CD14-positive monocyte (primary cell): ENCODE measurements at regions not wholly inside any gene's neighbourhood (a gene's known extent, or its start where the extent isn't known, plus 50 kb on each side); places are given as distances from the start of the nearest gene placed in this dataset.

Experiments
- DNase-seq, 3 donors: peaks; one replicate each; pipeline ENCODE4 v3.0.0-alpha.2; 2011 to 2022
- H2AFZ ChIP-seq: 2 replicates; pipeline ENCODE4 v1.6.0; 2012; ENCODE audit warnings: mild to moderate bottlenecking, low read depth, low read length, inconsistent platforms; ENCODE audit not compliant: insufficient read depth, poor library complexity, severe bottlenecking
- H3K27ac ChIP-seq, 2 donors: 1 replicate in 1 of 2; 2 replicates in 1 of 2; pipeline ENCODE4 v1.5.1; 2012 to 2013; ENCODE audit warnings: low read length in 2 of 2, control low read depth in 1 of 2, inconsistent platforms in 1 of 2, low read depth in 1 of 2, mild to moderate bottlenecking in 1 of 2
- H3K27me3 ChIP-seq, 2 donors: one replicate each; pipeline versions ENCODE4 v1.6.0 to v1.6.1; 2011 to 2013; ENCODE audit warnings: low read length in 2 of 2; ENCODE audit not compliant: control insufficient read depth in 2 of 2, insufficient read depth in 2 of 2
- H3K36me3 ChIP-seq, 2 donors: replicated peaks in 1 of 2; 1 replicate in 1 of 2; 2 replicates in 1 of 2; pipeline versions ENCODE4 v1.5.1 to v1.6.1; 2012 to 2013; ENCODE audit warnings: low read length in 2 of 2, control low read depth in 1 of 2, inconsistent platforms in 1 of 2, mild to moderate bottlenecking in 1 of 2; ENCODE audit not compliant: insufficient read depth in 2 of 2, control insufficient read depth in 1 of 2
- H3K4me1 ChIP-seq, 2 donors: 1 replicate in 1 of 2; 2 replicates in 1 of 2; pipeline versions ENCODE4 v1.5.1 to v1.6.1; 2012 to 2013; ENCODE audit warnings: low read length in 2 of 2, control low read depth in 1 of 2, inconsistent platforms in 1 of 2, mild to moderate bottlenecking in 1 of 2, moderate library complexity in 1 of 2; ENCODE audit not compliant: insufficient read depth in 2 of 2, control insufficient read depth in 1 of 2
- H3K4me2 ChIP-seq: replicated peaks from 2 replicates; pipeline ENCODE3; 2012; ENCODE audit warnings: low read length, moderate library complexity, mild to moderate bottlenecking; ENCODE audit not compliant: poor library complexity, severe bottlenecking; ENCODE audit errors: extremely low read depth
- H3K4me3 ChIP-seq, 3 experiments: fragments of 200-600 bp in 1 of 3; sonication (generic) in 1 of 3; replicated peaks in 1 of 3; 1 replicate in 2 of 3; 2 replicates in 1 of 3; pipeline ENCODE4 v1.5.1; 2011 to 2013; ENCODE audit warnings: low read length in 3 of 3, mild to moderate bottlenecking in 3 of 3, control low read depth in 2 of 3, low read depth in 2 of 3, inconsistent platforms in 1 of 3, moderate library complexity in 1 of 3
- H3K79me2 ChIP-seq: 2 replicates; pipeline ENCODE4 v1.6.0; 2012; ENCODE audit warnings: mild to moderate bottlenecking, control low read depth, inconsistent platforms, low read length, moderate library complexity; ENCODE audit not compliant: insufficient read depth
- H3K9ac ChIP-seq: 2 replicates; pipeline ENCODE4 v1.6.0; 2017; ENCODE audit warnings: low read length, mild to moderate bottlenecking; ENCODE audit not compliant: insufficient read depth, poor library complexity, severe bottlenecking
- H3K9me3 ChIP-seq, 2 donors: replicated peaks in 1 of 2; 1 replicate in 1 of 2; 2 replicates in 1 of 2; pipeline versions ENCODE4 v1.5.1 to v1.6.1; 2012 to 2013; ENCODE audit warnings: low read length in 2 of 2, control low read depth in 1 of 2; ENCODE audit not compliant: control insufficient read depth in 1 of 2, insufficient read depth in 1 of 2
- H4K20me1 ChIP-seq: 2 replicates; pipeline ENCODE4 v1.6.0; 2012; ENCODE audit warnings: mild to moderate bottlenecking, low read length, control low read depth, moderate library complexity; ENCODE audit not compliant: insufficient read depth
- H3K27ac Mint-ChIP-seq, 7 donors: one replicate each; pipeline ENCODE4 v1.8.0; 2020; ENCODE audit warnings: mild to moderate bottlenecking in 7 of 7, mixed read lengths in 7 of 7, moderate library complexity in 6 of 7, inconsistent platforms in 2 of 7
- H3K27me3 Mint-ChIP-seq, 3 donors: one replicate each; pipeline ENCODE4 v1.8.0; 2021 to 2022; ENCODE audit warnings: low read depth in 3 of 3, mild to moderate bottlenecking in 3 of 3, mixed read lengths in 3 of 3, moderate library complexity in 3 of 3, inconsistent platforms in 1 of 3
- H3K36me3 Mint-ChIP-seq, 2 donors: one replicate each; pipeline ENCODE4 v1.8.0; 2020; ENCODE audit warnings: mixed read lengths in 2 of 2, inconsistent platforms in 1 of 2, mild to moderate bottlenecking in 1 of 2
- H3K4me1 Mint-ChIP-seq: one replicate; pipeline ENCODE4 v1.8.0; 2020; ENCODE audit warnings: mild to moderate bottlenecking, mixed read lengths
- H3K4me3 Mint-ChIP-seq, 2 donors: one replicate each; pipeline ENCODE4 v1.8.0; 2020; ENCODE audit warnings: mild to moderate bottlenecking in 2 of 2, mixed read lengths in 2 of 2, moderate library complexity in 1 of 2
- H3K9me3 Mint-ChIP-seq, 7 donors: one replicate each; pipeline ENCODE4 v1.8.0; 2020 to 2022; ENCODE audit warnings: mixed read lengths in 7 of 7, mild to moderate bottlenecking in 6 of 7, moderate library complexity in 6 of 7, inconsistent platforms in 2 of 7
- WGBS: methylation state at CpG from one replicate; pipeline ENCODE4 v1.1.5; 2013; ENCODE audit warnings: missing lambda C conversion rate; ENCODE audit not compliant: insufficient coverage; 5-methylcytosine and 5-hydroxymethylcytosine counted together
- intact Hi-C, 2 donors: fragments of 100-400 bp; cut with micrococcal nuclease; formaldehyde crosslinking; loops; one replicate each; pipeline versions ENCODE4 v1.15.0 to v1.15.1; 2023
- TF ChIP-seq, protein P1 (sequence below): fragments of 200-600 bp; IDR thresholded peaks from one replicate; pipeline ENCODE4 v1.8.0; 2022; ENCODE audit warnings: antibody characterized with exemption, mild to moderate bottlenecking

DNA sequence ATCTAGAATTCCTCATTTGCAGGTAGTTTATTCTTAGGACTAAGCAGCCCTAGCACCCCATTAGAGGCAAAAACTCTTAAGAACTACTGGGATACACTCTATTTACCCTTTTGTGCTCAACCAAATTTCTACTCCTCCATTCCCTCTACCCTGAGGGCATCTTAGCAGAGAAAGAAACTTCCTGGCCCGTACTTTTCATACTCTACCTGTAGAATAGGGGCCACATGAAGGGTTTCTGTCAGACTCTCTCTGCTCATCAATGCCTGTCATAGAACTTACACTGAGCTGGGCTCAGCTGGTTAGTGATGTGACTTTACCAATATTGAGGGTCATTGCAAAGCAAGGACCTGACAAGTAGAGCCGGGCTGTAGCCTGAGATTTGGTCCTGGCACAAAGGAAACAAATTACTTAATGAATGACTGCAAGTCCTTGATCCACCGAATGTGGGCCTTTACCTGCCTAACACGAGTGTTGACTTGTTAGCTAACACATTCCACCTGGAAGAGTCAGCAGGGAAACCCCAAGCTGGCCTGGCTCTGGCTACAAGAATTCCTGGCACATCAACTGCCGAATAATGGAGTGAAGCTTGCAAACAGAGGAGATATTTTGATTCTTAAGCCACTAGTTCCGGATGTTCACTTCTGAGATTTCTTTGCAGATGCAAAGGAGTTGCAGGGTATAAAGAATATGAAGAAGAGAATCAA lies 280.5 kb upstream of the JAG1 start:
- H3K4me3 ChIP-seq: no peak overlapping the region
- 98% methylated on average over 4 of the region's 6 CpGs for WGBS
- H3K4me3 Mint-ChIP-seq: no peak overlapping the region
- H3K27me3 ChIP-seq: no peaks in the 10 kb centered on the region
- H3K79me2 ChIP-seq: no peaks in the 10 kb centered on the region
- H3K27ac Mint-ChIP-seq: no peak overlapping the region
- no peaks in the 10 kb centered on the region for H3K36me3 Mint-ChIP-seq
- H3K9me3 ChIP-seq: no peaks in the 10 kb centered on the region
- intact Hi-C loops: no loop called here
- H3K9ac ChIP-seq: no peak overlapping the region
- peaks cover 0 to 1% (median 0%) of the 10 kb centered on the region in 3 donors for H3K27me3 Mint-ChIP-seq
- H4K20me1 ChIP-seq: no peaks in the 10 kb centered on the region
- no peak for DNase-seq
- no peak overlapping the region for H3K4me2 ChIP-seq
- H3K4me1 ChIP-seq: no peaks in the 10 kb centered on the region
- no peaks in the 10 kb centered on the region for H3K36me3 ChIP-seq
- no peaks in the 10 kb centered on the region for H3K4me1 Mint-ChIP-seq
- peaks cover 0 to 8% (median 0%) of the 10 kb centered on the region in 7 donors for H3K9me3 Mint-ChIP-seq
- H2AFZ ChIP-seq: no peak overlapping the region
- H3K27ac ChIP-seq: no peak overlapping the region
- TF ChIP-seq, protein P1, sequence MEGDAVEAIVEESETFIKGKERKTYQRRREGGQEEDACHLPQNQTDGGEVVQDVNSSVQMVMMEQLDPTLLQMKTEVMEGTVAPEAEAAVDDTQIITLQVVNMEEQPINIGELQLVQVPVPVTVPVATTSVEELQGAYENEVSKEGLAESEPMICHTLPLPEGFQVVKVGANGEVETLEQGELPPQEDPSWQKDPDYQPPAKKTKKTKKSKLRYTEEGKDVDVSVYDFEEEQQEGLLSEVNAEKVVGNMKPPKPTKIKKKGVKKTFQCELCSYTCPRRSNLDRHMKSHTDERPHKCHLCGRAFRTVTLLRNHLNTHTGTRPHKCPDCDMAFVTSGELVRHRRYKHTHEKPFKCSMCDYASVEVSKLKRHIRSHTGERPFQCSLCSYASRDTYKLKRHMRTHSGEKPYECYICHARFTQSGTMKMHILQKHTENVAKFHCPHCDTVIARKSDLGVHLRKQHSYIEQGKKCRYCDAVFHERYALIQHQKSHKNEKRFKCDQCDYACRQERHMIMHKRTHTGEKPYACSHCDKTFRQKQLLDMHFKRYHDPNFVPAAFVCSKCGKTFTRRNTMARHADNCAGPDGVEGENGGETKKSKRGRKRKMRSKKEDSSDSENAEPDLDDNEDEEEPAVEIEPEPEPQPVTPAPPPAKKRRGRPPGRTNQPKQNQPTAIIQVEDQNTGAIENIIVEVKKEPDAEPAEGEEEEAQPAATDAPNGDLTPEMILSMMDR: no peak

DNA sequence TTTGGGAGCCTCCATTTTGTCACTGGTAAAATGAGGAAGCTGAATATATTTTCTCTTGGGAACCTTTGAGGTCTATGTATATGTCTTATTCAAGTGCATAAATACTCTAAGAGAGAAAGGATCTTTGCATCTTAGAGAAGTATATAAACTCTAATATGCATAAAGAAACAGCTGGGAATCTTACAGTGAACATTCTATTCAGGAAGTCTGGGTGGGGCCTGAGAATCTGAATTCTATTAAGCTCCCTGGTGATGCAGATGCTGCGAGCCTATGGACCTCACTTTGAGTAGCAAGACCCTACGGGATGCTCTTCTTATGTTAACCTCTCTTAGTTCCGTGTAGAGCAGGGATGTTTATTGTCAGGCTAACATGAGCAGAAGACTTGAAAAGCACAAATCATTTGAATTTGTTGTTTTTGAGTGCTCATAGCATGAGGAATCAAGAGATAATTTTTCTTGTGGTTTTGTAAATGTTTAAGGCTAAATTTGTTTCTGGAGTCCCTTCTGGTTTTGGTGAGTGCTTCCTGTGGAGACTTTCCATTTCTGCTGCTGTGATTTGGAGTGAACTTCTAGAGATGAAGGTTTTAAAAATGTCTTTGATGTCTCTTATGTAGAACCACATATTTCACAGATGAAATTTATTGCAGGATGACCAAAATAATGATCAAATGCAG lies 281.2 kb upstream of the JAG1 start:
- TF ChIP-seq, protein P1: no peak
- H3K36me3 Mint-ChIP-seq: no peaks in the 10 kb centered on the region
- no peaks in the 10 kb centered on the region for H4K20me1 ChIP-seq
- H3K4me1 Mint-ChIP-seq: no peaks in the 10 kb centered on the region
- peaks cover 0 to 8% (median 0%) of the 10 kb centered on the region in 7 donors for H3K9me3 Mint-ChIP-seq
- H3K4me3 ChIP-seq: no peak overlapping the region
- no peak for DNase-seq
- 78% methylated on average over 3 of the region's 3 CpGs for WGBS
- no peaks in the 10 kb centered on the region for H3K79me2 ChIP-seq
- no peaks in the 10 kb centered on the region for H3K27me3 ChIP-seq
- no peaks in the 10 kb centered on the region for H3K9me3 ChIP-seq
- H2AFZ ChIP-seq: no peak overlapping the region
- H3K27me3 Mint-ChIP-seq: peaks cover 0 to 1% (median 0%) of the 10 kb centered on the region in 3 donors
- H3K36me3 ChIP-seq: no peaks in the 10 kb centered on the region
- no peak overlapping the region for H3K9ac ChIP-seq
- no peak overlapping the region for H3K4me3 Mint-ChIP-seq
- intact Hi-C loops: no loop called here
- no peak overlapping the region for H3K27ac ChIP-seq
- no peak overlapping the region for H3K27ac Mint-ChIP-seq
- no peak overlapping the region for H3K4me2 ChIP-seq
- H3K4me1 ChIP-seq: no peaks in the 10 kb centered on the region
